KOPT-K1 (cell line): ENCODE measurements at regions not wholly inside any gene's neighbourhood (a gene's known extent, or its start where the extent isn't known, plus 50 kb on each side); places are given as distances from the start of the nearest gene placed in this dataset.

Source experiments
- H3K27ac ChIP-seq: fragments of 200-600 bp; sonication (generic); 2 replicates; pipeline ENCODE4 v1.5.1; 2016; ENCODE audit warnings: antibody characterized with exemption, mild to moderate bottlenecking, low read depth, low read length; ENCODE audit not compliant: poor library complexity, severe bottlenecking
- H3K36me3 ChIP-seq: fragments of 200-600 bp; sonication (generic); 2 replicates; pipeline ENCODE4 v1.5.1; 2017; ENCODE audit warnings: antibody characterized with exemption, mild to moderate bottlenecking, low read length, moderate library complexity; ENCODE audit not compliant: insufficient read depth
- H3K9me3 ChIP-seq: fragments of 200-600 bp; sonication (generic); 2 replicates; pipeline ENCODE4 v1.5.1; 2017; ENCODE audit warnings: antibody characterized with exemption, low read length, mild to moderate bottlenecking; ENCODE audit not compliant: insufficient read depth, poor library complexity, severe bottlenecking

GRCh38 chr12:45570501-45570900, 159.0 kb upstream of the ARID2 start:
- H3K36me3 ChIP-seq = no peaks in the 10 kb centered on the region
- H3K27ac ChIP-seq = no peak overlapping the region
- H3K9me3 ChIP-seq = no peaks in the 10 kb centered on the region

GRCh38 chr12:45572114-45572513, 157.4 kb upstream of the ARID2 start:
- no peaks in the 10 kb centered on the region for H3K9me3 ChIP-seq
- no peak overlapping the region for H3K27ac ChIP-seq
- H3K36me3 ChIP-seq = no peaks in the 10 kb centered on the region

- Histone ChIP-seq H3K27ac (no peak overlapping the region), H3K9me3 (no peaks in the 10 kb centered on the region), H3K36me3 (no peaks in the 10 kb centered on the region)
Measured at GRCh38 chr12:45575417-45575816, 154.1 kb upstream of the ARID2 start.

GRCh38 chr12:45575823-45576475, 153.6 kb upstream of the ARID2 start:
- no peaks in the 10 kb centered on the region for H3K36me3 ChIP-seq
- no peak overlapping the region for H3K27ac ChIP-seq
- H3K9me3 ChIP-seq = no peaks in the 10 kb centered on the region

GRCh38 chr12:45577844-45578399, 151.6 kb upstream of the ARID2 start:
- Histone ChIP-seq H3K36me3 (no peaks in the 10 kb centered on the region), H3K27ac (no peak overlapping the region), H3K9me3 (no peaks in the 10 kb centered on the region)

- no peaks in the 10 kb centered on the region for H3K36me3 ChIP-seq
- H3K9me3 ChIP-seq = no peaks in the 10 kb centered on the region
- no peak overlapping the region for H3K27ac ChIP-seq
Measured at GRCh38 chr12:45580356-45580969, 149.0 kb upstream of the ARID2 start.

GRCh38 chr12:45581112-45581511, 148.4 kb upstream of the ARID2 start:
- Histone ChIP-seq H3K27ac (no peak overlapping the region), H3K36me3 (no peaks in the 10 kb centered on the region), H3K9me3 (no peaks in the 10 kb centered on the region)

- Histone ChIP-seq H3K27ac (no peak overlapping the region), H3K9me3 (peaks cover 4% of the 10 kb centered on the region), H3K36me3 (no peaks in the 10 kb centered on the region)
Measured at GRCh38 chr12:45582536-45582935, 147.0 kb upstream of the ARID2 start.

- Histone ChIP-seq H3K27ac (no peak overlapping the region), H3K9me3 (peaks cover 4% of the 10 kb centered on the region)
Measured at GRCh38 chr12:45582986-45583659, 146.4 kb upstream of the ARID2 start.

GRCh38 chr12:45584336-45584735, 145.2 kb upstream of the ARID2 start:
- Histone ChIP-seq H3K27ac (no peak overlapping the region), H3K36me3 (no peaks in the 10 kb centered on the region), H3K9me3 (peaks cover 4% of the 10 kb centered on the region)

More at GRCh38 chr12:45582986-45583659, 146.4 kb upstream of the ARID2 start:
- H3K36me3 ChIP-seq = no peaks in the 10 kb centered on the region

GRCh38 chr12:45585522-45586230, 143.8 kb upstream of the ARID2 start:
- peaks cover 4% of the 10 kb centered on the region for H3K9me3 ChIP-seq
- no peaks in the 10 kb centered on the region for H3K36me3 ChIP-seq
- no peak overlapping the region for H3K27ac ChIP-seq

GRCh38 chr12:45586486-45586885, 143.0 kb upstream of the ARID2 start:
- no peaks in the 10 kb centered on the region for H3K36me3 ChIP-seq
- no peak overlapping the region for H3K27ac ChIP-seq
- peaks cover 4% of the 10 kb centered on the region for H3K9me3 ChIP-seq

GRCh38 chr12:45587012-45587411, 142.5 kb upstream of the ARID2 start:
- no peaks in the 10 kb centered on the region for H3K36me3 ChIP-seq
- H3K9me3 ChIP-seq = peaks cover 4% of the 10 kb centered on the region
- H3K27ac ChIP-seq = no peak overlapping the region

GRCh38 chr12:45587877-45588533, 141.5 kb upstream of the ARID2 start:
- Histone ChIP-seq H3K36me3 (no peaks in the 10 kb centered on the region), H3K9me3 (peaks cover 4% of the 10 kb centered on the region), H3K27ac (no peak overlapping the region)
